ENCODE measurements at regions not wholly inside any gene's neighbourhood (a gene's known extent, or its start where the extent isn't known, plus 50 kb on each side); places are given as distances from the start of the nearest gene placed in this dataset.

- DNase-seq: peak; percentile 13 to 21
These were observed 242.2 kb downstream of the ZNF516 start for GRCh38 chr18:76252880-76253279.

DNA sequence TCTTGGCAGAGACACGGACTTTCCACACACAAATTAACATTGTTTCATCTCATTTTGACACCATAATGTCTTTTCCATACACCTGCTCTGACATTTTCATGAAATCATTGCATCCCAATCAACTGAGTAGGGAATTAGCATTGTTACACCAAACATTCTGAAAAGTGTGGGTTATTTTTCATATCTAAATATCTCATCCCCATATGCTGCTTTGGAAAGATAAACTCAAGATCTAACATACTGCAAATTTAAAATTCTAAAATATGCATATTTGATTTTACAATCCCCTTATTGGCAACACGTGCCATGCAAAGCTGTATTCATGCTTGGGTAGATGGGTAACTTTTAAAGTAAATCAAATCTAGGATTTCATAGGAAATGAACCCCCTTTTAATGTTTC is 242.9 kb downstream of the ZNF516 start:
- no peak for DNase-seq

DNA sequence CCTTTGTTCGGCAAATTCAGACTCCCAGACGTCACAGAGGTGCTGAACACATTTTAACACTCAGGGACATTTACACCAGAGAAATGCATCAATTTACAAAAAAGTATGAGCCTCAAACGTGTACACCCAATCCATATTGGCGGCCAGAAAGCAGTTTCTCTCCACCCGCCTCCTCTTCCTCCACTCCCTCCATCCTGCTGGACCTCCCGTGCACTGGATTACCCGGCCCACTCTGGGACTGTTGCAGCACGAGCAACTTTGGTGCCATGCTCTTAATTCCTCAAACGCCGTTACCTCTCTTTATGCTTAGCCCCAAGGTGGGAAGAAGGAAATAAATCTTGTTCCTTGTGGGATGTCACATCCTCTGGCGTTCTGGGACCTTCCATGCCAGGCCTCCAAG is 243.4 kb downstream of the ZNF516 start:
- DNase-seq: no peak

DNA sequence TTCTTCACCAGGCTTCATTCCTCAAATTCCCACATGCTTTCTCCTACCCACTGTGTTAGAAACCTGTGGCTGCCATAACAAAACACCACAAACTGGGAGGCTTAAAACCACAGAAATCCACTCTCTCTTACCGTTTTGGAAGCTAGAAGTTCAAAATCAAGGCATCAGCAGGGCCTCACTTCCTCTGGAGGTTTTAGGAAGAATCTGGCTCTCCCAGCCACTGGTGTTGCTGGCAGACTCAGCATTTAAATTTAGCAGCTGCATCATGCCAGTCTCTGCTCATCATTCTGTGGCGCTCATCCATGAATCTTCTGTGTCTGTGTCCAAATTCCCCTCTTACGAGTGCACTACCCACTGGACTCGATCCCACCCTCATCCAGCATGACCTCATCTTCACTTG is 248.5 kb downstream of the ZNF516 start:
- DNase-seq: no peak

DNA sequence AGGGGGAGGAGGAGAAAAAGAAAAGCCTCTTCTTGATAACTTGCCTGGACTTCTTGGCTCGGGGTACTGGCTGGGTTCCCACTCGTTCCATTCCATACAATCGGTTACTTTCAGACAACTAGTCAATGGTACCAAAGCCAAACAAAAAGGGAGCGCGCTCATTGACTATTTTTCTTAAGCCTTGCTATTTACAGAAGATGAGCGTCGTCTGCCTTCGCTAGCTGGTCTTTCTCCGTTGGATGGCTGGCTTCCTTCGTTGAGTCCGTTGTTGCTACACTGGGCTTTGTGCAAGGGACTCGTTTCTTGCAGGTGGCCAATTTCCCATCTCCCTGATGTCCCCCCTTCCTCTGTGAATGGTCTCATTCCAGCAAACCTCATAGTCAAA is 260.4 kb downstream of the ZNF516 start:
- DNase-seq: no peak

DNA sequence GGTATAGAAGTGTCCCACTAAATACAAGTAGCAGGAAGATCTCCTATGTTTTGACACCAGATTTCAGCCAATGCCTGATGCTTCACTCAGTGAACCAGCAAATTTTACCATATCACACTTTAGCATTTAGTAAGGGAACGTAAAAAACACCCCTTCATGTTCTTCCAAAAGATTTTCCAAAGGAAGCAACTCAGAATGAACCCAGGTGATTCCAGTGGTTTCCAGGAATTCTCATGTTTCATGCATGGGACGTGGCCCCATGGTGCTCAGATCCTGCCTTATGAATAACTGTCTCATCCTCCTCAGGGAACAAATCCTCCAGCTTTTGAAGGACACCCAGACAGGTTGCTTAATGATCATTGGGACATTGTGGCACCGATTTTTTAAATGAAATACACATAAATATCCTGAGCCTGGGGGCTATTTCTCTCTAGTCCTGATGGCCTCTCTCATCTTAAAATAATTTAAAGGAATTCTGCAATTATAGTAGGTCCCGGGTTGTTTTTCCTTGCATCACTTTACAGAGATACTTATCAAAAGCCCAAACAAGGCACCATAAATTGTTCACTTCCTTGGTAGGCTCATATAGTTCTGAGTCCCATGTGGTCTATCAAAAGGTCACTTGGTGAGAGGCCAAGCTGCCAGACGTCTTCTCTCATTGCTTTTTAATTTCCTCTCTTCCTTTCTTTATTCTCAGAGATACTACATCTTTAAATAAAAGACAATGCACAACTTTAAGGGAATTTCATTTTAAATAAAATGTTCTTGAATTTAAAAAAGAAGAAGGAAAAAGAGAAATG is 261.0 kb downstream of the ZNF516 start:
- no peak for DNase-seq

DNA sequence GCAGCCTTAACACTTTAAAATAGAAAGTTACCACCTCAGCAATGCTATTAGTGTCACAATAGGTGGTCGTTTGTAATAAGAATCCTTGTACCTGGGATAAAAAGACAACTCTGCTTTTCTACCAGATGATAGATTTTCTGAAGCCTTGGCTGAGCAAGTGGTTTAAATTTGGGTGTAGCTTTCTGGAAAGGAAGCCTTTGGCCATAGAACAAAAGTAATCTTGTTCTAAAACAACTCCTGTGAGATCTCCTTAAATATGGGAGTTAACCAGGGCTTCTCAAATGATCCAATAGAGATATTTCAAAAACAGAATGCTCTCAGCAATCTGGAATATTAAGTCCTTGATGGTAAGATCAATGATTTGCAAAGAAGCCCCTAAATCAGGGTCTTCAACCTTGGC is 261.6 kb downstream of the ZNF516 start:
- DNase-seq: no peak

- DNase-seq: no peak
These were observed 262.3 kb downstream of the ZNF516 start for GRCh38 chr18:76232779-76233178.

DNA sequence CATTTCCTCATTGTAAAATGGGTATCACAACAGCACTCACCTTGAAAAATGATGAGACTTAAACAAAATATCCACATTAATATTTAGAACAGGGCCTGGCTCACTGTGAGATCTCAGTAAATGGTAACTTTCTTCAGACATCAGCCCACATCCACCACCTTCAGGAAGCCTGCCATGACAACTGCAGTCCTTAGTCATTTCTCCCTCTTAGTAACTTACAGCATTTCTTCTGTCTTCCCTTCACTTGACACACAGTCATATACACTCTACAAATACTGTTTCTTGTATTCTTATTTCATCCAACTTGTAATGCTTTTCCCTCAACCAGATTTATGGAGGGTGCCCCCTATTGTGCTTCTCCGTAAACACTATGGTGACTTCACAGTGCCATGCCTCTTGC is 263.0 kb downstream of the ZNF516 start:
- no peak for DNase-seq

DNA sequence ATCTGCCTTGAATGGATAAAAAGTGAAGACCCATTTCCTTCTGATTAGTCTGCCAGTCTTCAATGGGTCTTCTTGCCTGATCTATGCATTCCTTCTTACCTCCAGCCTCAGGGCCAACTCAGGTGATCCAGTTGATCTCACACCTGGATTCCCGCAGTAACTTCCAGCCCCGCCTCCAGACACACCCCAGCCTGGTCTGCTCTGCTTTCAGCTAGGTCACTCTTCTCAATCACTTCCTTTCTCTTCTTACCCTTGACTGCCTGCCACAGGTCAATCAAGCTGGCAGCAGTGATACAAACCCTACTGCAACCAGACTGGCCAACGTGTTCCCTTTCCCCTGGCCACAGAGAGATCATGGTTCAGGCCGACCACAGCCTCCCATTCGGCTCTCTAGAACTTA is 263.6 kb downstream of the ZNF516 start:
- DNase-seq: no peak

DNA sequence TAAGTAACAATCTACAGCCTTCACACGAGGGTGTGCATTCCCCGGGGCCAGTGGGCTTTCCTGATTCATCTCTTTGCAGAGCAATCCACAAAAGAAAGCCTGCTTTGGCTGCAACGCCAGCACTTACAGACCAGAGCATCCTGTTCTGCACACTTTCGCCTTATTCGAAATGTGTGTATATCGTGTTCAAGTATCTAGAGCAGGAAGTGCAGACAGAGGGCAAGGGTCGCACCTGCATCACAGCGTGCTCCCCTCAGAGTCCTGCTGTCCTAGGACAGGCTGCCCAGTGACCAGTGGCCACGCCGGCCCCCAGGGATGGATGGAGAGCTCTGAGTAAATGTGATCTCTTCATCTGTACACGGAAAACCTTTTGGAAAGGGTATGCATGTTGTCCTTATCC is 264.3 kb downstream of the ZNF516 start:
- DNase-seq: no peak

GRCh38 chr18:76228716-76229115 is 266.3 kb downstream of the ZNF516 start:
- DNase-seq: no peak

GRCh38 chr18:76227759-76228158 is 267.3 kb downstream of the ZNF516 start:
- DNase-seq: no peak

DNA sequence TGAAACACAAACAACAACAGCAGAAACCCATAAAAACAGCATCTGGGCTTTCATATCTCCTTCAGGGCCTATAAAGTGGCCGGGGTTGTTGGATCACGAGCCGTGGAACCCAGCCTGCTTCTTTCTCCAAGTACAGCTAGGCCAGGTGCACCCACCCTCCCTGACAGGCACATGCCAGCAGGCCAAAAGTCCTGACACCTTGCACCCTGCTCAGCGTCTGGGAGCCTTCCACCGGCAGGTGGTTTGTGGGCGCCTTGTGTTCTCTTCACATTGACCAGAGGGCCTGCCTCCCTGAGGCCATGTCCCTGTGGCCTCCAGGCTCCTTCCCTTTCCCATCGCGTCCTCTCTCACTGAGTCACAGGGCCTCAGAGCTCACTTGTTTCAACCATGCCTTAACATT is 271.6 kb downstream of the ZNF516 start:
- no peak for DNase-seq

DNA sequence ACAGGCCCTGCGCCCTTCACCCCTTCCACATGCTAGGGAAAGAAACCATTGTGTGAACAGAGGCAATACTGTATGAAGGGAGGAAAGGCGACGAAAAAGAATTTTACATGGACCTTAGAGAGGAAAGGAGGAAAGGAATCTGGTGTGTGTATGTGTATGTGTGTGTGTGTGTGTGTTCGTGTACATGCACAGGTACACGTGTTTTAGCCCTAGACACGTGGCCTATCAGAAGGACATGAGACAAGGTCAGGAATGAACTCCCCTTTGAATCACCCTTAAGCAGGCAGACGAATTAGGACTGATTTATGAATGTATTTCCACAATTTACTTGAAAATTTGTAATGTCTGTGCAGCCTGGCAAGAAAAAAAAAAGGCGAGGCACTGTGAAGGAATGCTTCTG is 276.0 kb downstream of the ZNF516 start:
- DNase-seq: no peak

DNA sequence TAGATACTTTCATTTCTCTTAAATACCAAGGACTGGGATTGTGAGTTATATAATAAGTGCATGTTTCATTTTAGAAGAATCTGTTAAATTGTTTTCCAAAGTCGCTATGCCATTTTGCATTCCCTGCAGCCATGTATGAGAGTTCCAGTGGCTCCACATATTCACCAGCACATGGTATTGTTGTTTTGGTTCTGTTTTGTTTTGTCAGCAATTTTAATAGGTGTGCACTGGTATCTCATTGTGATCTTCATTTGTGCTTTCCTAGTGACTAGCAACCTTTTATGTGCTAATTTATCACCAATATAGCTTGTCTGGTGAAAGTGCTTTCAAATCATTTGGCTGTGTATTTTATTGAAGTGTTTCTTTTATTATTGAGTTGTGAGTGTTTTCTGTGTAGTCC is 278.9 kb downstream of the ZNF516 start:
- no peak for DNase-seq

DNA sequence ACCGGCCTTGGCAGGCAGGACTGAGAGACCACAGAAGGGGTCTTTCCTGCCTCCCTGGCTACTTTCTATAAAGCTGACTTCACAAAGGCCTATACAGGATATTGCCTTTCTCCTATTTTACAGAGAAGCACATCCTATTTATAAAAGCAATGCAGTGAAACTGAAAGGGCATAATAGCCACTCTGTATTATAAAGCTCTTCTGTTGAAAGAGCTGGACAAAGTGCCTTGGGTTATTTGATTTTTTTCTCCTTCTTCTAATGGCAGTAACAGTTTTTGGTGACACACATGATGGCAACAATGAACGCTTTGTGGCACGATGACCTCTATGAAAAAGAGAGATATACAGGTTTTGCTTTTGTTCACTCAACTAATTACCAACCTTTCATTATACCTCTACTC is 281.1 kb downstream of the ZNF516 start:
- DNase-seq: no peak

GRCh38 chr18:76212960-76213359 is 282.1 kb downstream of the ZNF516 start:
- DNase-seq: peak; percentile 3 to 15

DNA sequence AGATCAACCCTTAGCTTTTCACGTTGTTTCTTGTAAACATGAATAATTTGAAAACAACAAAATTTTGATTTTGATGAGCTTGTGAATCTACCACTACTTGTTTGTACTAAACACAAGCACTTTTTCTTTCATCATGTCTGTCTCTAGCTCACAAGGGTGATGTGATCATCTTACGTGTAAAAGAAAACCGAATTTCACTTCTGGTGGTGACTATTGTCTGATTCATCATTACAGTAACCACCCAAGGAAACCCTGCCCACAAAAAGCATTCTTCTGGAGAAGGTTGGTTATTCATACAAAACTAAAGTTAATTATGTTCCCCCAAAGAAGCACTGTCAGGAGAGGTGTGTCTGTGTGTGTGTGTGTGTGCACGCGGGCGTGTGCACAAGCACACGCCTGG is 285.4 kb downstream of the ZNF516 start:
- no peak for DNase-seq

- DNase-seq: no peak
These were observed 286.2 kb downstream of the ZNF516 start for GRCh38 chr18:76208678-76209306.

GRCh38 chr18:76205906-76206305 is 289.1 kb downstream of the ZNF516 start:
- DNase-seq: no peak

- no peak for DNase-seq
These were observed 291.5 kb downstream of the ZNF516 start for GRCh38 chr18:76203552-76203951.

DNA sequence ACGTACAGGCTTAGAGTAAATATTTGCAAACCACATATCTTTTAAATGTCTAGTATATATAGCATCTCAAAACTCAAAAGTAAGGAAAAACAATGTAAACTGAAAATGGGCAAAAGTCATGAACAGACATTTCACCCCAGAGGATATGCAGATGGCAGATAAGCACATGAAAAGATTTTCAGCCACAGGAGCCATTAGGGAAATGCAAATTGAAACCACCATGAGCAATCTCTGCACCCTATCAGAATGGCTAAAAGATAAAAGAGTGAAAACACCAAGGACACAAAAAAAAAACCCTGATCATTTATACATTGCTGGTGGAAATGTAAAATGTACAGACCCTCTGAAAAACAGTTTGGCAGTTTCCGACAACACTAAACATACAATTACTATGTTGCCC is 292.7 kb downstream of the ZNF516 start:
- no peak for DNase-seq

DNA sequence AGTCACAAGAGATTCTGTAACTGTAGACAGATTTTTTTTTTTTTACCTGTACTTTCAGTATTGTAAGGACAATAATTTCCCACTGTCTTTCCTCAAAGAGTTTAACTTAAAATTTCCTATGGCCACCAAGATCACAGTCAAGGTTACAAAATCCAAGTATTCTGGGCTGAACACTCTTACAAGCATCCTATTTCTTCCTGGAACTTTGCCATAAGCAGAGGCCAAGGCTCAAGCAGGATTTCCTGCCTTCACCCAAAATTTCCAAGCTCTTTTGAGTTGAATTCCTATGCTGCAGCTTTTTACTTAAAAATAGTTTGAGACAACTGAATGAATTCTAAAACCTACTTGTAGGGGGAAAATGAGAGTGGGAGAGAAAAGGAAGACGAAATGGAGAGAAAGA is 299.4 kb downstream of the ZNF516 start:
- no peak for DNase-seq

DNA sequence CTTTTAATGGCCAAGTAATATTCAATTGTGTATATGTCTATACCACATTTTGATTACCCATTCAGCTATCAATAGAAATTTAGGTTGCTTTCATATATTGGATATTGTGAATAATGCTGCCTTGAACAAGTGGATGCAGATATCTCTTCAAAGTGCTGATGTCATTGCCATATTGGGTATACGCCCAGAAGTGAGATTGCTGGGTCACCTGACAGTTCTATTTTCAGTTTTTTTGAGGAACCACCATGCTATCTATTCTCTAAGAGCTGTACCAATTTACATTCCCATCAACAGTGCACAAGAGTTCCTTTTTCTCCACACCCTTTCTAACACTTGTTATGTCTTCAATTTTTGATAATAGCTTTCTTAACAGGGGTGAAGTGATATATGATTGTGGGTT is 306.9 kb downstream of the ZNF516 start:
- no peak for DNase-seq

All from SHP77 (cell line).